Tongue (tissue), 1 donor: ENCODE measurements at regions not wholly inside any gene's neighbourhood (a gene's known extent, or its start where the extent isn't known, plus 50 kb on each side); places are given as distances from the start of the nearest gene placed in this dataset.

Experiments
- DNase-seq: peaks from one replicate; pipeline ENCODE4 v3.0.0-alpha.2; 2015

DNA sequence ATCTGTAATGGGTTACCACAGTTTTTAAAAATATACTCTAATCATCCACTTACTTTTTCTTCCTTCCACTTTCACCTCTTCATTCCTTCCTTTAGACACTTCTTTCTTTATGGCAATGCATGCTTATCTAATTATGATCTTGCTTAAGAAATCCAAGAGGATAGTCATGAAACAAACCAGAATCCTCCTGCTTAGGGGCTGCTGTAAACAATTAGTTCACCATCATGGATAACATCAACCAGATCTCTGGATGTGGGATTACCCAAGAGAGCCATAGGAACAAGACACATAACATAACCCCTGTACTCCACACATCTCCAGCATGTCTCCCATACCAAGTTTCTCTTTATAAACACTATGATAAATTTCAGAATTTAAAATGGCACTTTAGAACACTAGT is 713.4 kb upstream of the PTPRD start:
- DNase-seq = no peak

DNA sequence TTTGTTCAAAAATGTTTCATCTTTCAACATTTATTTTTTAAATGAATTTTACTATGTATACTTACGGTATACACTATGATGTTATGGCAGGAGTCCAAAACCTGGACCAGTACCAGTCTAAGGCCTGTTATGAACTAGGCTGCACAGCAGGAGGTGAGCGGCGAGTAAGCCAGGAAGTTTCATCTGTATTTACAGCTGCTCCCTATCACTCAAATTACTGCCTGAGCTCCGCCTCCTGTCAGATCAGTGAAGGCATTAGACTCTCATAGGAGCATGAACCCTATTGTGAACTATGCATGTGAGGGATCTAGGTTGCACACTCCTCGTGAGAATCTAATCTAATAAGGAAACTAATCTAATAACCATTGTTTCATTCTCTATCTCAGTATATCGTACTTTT is 715.5 kb upstream of the PTPRD start:
- DNase-seq = no peak

DNA sequence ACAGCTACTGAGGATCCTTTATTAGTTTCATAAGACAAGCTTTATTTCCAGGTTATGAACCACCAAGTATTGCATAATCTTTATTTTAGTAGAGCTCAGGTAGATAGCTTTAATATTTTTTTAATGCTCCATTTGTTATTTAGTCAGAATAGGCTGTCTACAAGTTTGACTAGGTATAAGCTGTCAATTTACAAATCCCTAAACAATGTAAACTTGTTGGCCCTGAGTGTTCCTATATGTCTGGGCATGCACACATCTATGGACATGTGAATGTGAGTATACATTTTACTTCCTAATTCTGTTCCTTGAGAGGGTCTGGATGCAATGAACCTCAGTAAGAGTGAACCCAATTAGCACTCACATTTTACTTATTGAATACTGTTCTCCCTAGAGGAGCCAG is 722.2 kb upstream of the PTPRD start:
- no peak for DNase-seq

DNA sequence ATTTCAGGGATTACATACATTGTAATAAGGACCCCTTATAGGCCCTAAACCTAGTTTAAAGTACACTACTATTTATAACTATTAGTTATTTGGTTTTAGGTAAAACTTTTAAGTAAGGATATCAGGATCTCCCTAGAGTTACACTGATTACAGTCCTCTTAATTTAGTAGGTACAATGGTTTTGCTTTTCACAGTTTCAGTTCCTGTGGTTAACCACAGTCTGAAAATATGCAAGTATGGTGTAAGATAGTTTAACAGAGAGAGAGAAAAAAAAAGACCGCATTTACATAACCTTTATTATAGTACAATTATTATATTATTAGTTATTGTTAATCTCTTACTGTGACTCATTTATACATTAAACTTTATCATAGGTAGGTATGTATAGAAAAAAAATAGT is 725.3 kb upstream of the PTPRD start:
- no peak for DNase-seq

DNA sequence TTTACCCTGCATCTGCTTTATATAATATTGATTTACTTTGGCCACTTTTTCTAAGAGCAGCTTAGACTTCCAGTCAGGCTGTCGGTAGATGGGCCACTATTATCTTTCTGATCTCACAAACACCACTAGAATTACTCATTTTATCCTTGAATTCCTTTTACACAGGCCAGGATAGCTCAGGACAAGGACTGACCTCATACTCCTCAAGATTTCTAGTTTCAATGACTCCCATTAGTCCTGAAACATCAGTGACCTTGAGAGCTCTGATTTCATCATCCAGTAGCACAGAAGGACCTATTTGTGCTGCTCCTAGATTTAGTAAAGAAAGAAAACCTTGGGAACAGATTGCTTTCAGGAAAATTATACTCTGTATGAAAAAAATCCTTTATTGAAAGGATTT is 727.9 kb upstream of the PTPRD start:
- no peak for DNase-seq

DNA sequence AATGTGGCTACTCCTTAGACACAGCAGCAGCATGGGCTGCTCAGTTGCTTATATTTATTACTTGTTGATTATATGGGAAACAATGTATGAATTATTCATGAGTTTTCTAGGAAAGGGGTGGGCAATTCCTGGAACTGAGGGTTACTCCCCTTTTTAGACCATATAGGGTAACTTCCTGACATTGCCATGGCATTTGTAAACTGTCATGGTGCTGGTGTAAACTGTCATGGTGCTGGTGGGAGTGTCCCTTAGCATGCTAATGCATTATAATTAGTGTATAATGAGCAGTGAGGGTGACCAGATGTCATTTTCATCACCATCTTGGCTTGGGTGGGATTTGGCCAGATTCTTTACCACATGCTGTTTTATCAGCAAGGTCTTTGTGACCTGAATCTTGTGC is 734.6 kb upstream of the PTPRD start:
- no peak for DNase-seq

DNA sequence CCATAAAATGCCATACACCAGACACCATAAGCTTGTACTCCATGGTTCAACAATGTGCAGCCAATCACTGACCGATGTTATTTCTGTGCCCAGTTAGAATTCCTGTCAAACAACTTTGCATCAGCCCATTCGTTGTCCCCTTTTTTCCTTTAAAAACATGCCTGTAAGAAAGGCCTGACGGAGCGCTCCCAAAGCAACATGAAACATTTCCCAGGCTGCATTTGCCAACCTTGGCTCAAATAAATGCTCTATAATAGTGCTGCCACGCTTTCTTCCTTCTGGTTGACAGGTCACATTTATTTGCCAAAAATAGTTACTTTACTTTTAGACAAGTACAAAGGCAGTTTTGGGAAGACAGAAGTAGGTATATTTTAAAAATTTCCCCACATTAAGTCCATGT is 735.6 kb upstream of the PTPRD start:
- no peak for DNase-seq

DNA sequence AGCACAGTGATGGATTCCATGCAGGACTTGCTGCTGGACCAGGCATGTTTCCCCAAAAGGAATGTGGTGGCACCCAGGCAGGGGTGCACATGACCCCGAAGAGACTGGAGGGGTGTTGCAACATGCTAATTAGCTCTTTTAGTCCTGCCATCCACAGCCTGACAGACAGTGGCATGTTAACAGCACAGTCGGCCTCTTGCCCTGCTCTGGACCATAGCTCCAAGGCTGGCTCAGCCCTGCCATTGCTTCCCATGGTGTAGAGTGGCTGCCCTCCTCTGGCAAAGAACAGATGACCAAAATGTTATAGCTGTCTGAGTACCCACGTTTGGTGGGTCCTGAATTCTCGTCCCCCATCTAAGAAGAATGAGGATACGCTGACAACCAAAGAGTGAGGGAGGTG is 736.4 kb upstream of the PTPRD start:
- no peak for DNase-seq

DNA sequence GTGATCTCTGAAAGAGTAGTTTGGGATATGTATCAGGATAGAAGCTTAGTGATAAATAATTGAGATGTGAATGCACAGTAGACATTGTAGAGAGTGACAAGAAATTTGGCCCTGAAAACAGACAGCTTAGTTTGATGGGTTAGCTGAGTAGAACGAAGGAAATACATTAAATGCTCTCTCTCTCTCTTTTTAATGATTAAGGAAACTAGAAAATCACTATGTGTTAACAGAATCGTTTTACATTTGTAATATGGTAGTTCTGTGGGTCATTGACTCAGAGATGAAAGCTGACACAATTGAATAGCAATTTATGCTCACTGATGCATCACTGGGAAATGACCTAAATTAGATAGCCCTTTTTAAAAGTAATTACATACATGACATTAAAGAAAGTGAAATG is 739.8 kb upstream of the PTPRD start:
- no peak for DNase-seq

DNA sequence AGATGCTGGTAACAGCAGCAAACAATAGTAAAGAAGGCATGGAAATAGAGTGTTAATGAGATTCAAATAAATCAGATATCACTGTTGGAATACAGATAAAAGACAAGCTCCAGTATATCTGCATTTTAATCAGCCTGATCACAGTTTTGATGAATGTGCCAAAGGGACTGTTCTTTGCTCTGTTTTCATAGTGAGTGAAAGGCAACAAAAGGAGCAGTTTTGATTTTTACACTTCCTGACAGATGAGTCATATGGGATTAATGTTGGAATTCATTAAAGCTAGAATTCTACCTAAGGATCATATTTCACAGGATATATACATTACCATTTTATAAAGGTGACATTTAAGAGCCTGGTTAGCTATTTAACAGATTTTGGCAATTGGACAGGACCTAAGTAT is 743.3 kb upstream of the PTPRD start:
- DNase-seq = no peak

DNA sequence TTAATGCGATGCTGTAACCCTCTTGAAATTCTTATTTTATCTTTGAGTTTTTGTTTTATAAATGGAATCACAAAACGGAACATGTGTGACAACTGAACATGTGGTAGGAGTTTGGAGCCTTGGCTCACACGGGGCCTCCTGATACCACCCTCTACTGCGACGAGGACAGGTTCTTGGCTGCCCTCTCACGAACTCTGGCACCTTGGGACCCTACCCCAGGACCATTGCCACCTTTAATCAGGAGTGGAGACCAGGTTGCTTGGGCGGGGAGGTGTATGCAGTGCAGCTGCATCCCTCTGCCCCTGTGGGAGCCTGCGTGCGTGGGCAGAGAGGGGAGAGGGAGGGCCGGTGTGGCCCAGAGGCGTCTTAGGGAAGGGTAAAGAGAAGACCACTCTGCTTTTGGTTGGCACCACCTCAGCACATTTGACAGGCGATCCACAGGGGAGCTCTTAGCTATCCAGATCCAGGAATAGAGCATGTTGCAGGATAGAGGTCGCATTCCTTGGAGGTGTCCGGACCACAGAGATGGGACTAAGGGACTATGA is 753.9 kb upstream of the PTPRD start:
- DNase-seq = no peak

DNA sequence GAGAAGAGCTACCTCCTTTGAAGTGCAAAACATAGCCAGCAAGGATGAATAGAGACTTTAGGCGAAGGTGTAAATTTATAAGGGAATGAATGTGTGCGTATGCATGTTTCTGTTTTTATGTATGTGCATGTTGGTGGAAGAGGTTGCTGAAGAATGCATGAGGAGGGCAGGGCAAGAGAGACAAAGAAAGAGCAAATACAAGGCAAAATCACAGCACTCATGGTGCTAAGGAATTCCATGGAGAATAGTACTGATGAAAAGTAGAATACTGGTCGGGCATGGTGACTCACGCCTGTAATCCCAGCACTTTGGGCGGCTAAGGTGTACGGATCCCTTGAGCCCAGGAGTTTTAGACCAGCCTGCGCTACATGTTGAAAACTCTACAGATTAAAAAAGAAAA is 762.1 kb upstream of the PTPRD start:
- no peak for DNase-seq

DNA sequence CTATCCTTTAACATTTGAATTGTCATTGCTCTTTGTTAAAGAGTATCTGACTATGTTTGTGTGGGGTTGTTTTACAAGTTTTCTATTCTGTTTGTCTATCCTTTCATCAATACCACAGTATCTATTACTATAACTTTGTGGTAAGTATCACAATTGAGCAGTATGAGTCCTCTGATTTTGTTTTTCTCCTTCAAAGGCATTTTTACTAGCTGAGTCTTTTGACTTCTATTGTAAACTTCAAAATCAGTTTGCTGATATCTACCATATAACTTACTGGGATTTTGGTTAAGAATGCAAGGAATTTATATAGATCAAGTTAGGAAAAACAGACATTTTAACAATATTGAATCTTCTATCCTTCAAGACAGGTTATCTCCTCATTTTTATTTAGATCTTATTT is 789.8 kb upstream of the PTPRD start:
- no peak for DNase-seq

DNA sequence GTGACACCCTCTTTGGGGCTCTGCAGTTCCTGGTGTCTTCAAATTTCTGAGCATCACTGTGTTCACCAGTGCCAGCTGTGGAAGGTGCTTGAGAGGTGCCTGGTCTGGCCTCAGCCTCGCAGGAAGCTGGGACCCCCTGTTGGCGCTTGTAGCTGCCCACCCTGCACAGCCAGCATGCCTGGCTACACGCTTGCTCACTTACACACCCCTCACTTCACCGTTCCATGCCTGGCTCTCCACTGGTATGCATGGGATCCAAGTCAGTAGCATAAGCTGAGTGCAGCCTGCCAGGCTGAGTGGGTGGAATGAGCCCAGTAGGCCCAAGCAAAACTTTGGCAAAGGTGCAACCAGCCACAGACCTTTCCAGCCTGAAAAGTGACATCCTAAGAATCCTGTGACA is 801.4 kb upstream of the PTPRD start:
- DNase-seq = no peak

DNA sequence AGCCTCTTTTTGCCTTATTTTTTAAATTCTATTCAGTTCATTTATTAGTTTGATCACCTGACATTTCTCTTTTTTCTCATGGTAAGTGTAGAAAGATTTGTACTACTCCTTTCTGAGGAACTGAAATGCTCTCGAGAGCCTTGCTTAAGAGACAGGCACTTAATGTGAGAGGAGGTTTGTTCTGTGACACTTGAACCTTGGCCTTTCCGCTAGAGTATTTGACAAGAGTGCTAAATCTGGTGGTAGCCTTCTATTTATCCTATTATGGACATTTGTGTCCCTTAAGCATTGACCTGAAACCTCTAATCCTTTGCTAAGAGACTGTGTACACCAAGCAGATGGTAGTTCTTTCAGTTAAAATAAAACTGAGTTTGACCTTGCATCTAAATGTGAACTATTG is 805.0 kb upstream of the PTPRD start:
- no peak for DNase-seq

DNA sequence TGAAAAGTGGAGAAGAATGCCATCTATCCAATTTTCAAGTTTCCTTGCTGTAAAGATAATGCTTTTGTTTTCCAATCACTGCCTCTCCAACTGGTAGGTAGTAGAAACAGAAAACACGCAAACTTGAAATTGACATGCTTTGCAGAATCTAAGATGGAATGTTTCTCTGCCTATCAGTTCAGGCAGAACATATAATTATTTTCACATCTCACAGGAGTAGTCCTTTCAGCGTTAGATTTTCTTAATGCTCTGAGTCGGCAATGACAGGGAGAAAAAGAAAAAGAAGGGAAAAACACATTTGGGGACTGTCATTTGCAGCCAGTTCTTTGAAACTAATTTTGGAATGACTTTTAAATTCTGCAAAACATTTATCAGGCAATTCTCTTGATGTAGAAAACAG is 818.7 kb upstream of the PTPRD start:
- DNase-seq = no peak

DNA sequence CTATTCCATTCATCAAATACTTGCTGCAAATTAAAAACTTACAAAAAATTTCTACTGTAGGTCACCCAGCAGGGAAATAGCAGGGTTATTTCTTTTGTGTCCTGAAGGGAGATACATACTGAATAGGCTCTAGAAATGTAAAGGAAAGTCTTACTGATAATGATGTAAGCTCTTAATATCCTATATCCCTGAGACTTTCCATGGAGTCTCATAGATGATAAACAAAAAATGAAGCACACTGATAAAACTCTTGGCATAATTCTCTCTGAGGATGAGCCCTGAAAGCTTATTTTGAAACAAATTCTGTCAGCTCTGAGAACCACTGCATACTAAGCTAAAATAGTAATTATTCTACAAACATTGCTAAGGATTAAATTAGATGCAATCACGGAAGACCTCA is 819.6 kb upstream of the PTPRD start:
- DNase-seq = no peak

DNA sequence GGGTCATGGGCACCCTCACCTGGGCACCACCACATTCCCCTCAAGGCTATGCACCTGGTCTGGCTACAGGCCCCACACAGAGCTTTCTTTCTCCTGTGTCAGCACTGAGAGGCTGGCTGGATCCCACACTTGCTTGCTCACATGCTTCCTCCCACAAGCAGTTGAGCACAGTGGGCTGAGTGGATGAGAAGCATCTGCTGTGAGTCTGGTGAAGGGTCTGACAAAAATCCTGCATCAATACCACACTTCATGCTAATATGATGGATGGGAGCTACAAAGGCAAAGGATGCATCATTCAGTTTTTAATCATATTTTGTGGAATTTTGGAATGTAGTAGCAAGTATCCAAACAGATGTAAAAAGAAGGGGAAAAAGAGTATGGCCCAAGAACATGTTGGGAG is 830.8 kb upstream of the PTPRD start:
- no peak for DNase-seq

DNA sequence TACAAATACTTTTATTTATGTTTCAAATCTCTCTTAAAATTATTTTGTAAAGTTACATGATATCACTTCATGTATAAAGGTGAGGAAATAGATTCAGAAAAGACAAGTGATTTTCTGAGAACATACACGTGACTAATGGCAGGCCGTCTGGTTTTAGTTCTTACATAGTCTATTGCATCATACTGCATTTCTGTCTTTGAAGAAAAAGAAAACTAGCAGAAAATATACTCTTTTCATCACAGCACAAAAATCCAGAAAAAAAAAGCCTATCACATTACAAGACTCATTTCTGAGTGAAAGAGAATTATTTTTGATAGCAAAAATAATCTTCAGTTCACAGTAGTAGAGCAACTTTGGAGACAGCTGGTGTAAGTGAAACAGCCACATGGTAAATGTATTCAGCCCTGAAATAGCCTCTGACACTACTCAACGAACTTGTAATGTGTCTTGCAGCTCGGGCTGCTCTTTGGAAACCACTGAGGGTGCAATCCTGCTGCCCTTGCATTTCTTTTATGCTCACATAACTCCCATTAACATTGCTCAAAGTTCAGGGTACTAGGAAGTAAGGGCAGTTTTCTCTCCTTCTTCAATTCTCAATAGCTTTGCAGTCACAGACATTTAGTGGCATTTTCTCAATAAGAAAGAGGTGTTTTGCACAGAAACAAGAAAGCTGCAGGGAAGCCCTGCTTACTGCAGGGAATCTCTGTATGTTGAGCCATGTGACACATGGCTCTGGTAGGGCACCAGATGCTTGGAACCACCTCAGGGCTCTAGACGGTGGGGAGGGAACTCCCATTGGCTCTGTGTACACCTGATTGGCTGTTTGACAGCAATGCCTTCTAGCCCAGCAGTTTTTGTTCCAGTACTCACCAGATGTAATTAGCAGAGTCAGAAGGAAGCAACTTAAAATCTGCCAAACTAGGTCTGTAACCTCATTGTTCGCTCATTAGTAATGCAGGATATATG is 845.3 kb upstream of the PTPRD start:
- DNase-seq = peak; percentile 36

DNA sequence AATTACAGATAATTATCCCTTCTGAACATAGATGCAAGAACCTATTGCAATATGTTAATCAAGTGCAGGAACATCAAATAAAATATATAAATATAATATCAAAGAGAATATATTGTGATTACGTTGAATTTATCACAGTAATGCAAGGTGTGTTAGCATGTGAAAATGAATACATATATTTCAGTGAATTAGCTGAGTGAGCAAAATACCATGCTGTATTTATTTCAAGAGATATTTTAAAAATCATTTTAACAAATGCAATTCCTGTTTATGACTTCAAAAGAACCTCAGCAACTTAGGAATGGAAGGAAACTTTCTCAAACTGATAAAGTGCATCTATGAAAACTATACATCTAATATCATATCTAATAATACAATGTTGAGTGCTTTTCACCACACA is 856.9 kb upstream of the PTPRD start:
- no peak for DNase-seq

DNA sequence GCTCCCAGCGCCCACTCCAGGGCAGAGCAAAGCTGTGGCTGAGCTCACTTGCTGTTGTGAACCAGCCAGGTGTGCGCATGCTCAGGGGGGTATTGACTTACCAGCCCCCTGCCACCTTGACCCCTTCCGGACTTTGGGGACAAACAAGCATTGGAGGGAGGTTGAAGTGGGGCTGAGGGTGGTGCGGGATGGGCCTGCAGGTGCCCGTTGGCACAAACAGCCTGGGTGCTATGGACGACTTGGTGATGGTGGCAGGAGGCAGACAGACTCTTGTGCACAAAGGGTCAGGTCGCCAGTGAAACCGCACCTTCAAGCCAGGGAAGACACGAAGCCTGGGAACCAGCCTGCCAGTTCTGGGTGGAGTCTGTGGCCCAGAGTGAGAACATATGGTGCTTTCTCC is 858.5 kb upstream of the PTPRD start:
- no peak for DNase-seq

DNA sequence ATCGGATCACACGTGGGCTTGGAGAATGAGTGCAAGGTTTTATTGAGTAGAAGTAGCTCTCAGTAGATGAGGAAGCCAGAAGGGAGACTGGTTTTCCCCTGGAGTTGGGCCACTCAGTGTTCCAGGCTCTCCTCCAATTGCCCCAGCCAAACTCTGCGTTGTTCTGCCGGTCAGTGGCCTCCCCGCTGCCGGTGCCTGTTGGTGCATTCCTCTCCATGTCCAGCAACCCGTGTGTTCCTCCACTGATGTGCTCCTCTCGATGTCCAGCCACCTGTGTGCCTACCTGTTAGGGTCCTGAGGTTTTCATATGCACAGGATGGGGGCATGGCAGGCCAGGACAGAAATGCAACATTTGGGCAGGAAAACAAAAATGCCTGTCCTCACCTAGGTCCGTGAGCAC is 888.0 kb upstream of the PTPRD start:
- DNase-seq = no peak

DNA sequence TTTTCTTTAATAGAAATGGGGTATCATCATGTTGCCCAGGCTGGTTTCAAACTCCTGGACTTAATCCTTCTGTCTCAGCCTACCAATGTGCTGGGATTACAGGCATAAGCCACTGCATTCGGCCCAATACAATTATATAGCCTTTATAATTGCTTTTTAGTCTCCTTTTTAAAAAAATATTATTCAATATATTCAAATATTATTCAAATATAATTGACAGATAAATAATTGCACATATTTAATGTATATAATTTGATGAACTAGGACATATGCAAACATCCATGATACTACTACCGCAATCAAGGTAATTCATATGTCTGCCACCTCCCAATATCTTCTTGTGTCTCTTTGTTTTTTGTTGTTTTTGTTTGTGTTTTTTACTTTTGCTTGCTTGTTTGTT is 894.2 kb upstream of the PTPRD start:
- DNase-seq = no peak

DNA sequence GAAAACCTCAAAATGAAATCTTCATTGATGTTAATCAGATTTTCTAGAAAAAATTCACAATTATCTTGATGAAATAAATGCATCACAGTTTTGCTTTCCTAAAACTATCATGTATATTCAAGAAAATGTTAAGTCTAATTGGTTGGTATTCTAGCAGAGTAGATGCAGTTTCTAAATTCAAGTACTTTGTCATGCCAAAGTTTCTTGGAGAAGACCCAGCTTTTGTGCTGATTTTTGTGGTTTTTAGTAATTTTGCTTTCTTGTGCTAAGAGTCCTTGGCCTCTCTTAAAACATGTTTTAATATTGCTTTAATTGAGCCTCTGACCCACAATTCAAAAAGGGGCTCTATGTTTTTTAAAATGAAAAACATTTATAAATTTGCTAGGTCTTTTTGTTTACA is 924.8 kb upstream of the PTPRD start:
- DNase-seq = no peak
